ENCODE measurements at regions not wholly inside any gene's neighbourhood (a gene's known extent, or its start where the extent isn't known, plus 50 kb on each side); places are given as distances from the start of the nearest gene placed in this dataset.

DNA sequence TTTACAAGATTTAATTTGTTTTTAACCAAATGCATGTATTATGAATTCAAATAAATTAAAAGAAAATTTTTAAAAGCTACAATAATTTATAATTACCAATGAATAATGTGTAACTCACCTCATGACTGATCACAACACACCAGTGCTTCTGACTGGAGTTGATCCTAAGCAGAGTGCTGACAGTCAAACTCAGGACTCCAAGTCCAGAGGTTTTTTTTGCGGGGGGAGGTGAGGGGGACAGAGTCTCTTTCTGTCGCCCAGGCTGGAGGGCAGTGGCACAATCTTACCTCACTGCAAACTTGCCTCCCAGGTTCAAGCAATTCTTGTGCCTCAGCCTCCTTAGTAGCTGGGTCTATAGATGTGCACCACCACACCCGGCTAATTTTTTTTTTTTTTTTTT lies 71.0 kb upstream of the MELK start:
- TF ChIP-seq, protein P1, sequence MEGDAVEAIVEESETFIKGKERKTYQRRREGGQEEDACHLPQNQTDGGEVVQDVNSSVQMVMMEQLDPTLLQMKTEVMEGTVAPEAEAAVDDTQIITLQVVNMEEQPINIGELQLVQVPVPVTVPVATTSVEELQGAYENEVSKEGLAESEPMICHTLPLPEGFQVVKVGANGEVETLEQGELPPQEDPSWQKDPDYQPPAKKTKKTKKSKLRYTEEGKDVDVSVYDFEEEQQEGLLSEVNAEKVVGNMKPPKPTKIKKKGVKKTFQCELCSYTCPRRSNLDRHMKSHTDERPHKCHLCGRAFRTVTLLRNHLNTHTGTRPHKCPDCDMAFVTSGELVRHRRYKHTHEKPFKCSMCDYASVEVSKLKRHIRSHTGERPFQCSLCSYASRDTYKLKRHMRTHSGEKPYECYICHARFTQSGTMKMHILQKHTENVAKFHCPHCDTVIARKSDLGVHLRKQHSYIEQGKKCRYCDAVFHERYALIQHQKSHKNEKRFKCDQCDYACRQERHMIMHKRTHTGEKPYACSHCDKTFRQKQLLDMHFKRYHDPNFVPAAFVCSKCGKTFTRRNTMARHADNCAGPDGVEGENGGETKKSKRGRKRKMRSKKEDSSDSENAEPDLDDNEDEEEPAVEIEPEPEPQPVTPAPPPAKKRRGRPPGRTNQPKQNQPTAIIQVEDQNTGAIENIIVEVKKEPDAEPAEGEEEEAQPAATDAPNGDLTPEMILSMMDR (IDR thresholded peaks at IDR 0.05; ENCODE audit: low read length): no peak
- TF ChIP-seq EZH2 (IDR thresholded peaks at IDR 0.05; ENCODE audit: borderline replicate concordance, low read length): no peak
